ENCODE measurements at regions not wholly inside any gene's neighbourhood (a gene's known extent, or its start where the extent isn't known, plus 50 kb on each side); places are given as distances from the start of the nearest gene placed in this dataset.

- TF ChIP-seq, protein P1, sequence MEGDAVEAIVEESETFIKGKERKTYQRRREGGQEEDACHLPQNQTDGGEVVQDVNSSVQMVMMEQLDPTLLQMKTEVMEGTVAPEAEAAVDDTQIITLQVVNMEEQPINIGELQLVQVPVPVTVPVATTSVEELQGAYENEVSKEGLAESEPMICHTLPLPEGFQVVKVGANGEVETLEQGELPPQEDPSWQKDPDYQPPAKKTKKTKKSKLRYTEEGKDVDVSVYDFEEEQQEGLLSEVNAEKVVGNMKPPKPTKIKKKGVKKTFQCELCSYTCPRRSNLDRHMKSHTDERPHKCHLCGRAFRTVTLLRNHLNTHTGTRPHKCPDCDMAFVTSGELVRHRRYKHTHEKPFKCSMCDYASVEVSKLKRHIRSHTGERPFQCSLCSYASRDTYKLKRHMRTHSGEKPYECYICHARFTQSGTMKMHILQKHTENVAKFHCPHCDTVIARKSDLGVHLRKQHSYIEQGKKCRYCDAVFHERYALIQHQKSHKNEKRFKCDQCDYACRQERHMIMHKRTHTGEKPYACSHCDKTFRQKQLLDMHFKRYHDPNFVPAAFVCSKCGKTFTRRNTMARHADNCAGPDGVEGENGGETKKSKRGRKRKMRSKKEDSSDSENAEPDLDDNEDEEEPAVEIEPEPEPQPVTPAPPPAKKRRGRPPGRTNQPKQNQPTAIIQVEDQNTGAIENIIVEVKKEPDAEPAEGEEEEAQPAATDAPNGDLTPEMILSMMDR (IDR thresholded peaks at IDR 0.05) = no peak
- TF ChIP-seq POLR2A (IDR thresholded peaks at IDR 0.05) = no peak
These were observed 55.2 kb upstream of the OLFM1 start for GRCh38 chr9:135032041-135032835.
